ENCODE measurements at regions not wholly inside any gene's neighbourhood (a gene's known extent, or its start where the extent isn't known, plus 50 kb on each side); places are given as distances from the start of the nearest gene placed in this dataset.

DNA sequence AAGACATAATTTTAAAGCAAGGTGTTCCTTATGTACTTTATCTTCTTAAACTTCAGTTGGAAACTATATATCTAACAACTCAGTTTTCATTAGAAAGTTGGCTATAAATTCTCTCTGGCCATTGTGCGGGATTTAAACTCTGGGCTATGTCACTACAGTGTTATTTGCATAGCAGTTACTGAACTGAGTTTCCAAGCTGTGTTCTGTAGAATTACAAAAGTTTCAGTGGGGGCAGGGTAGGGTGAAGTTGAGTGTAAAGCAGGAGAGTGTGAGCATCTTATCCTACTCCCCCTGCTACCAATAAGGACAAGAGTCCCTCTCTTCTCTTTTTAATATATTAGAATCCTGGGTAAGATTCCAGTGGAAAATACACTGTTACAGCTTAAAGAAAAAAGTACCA is 254.5 kb upstream of the SLITRK2 start:
- no peak overlapping the region for H3K4me3 ChIP-seq
- no peaks in the 10 kb centered on the region for H3K4me1 ChIP-seq
- intact Hi-C loops (cut with micrococcal nuclease) = no loop called here
- no peak overlapping the region for H3K27ac ChIP-seq (replicated peaks)
- H3K9me3 ChIP-seq (replicated peaks) = no peaks in the 10 kb centered on the region
- TF ChIP-seq, protein P1, sequence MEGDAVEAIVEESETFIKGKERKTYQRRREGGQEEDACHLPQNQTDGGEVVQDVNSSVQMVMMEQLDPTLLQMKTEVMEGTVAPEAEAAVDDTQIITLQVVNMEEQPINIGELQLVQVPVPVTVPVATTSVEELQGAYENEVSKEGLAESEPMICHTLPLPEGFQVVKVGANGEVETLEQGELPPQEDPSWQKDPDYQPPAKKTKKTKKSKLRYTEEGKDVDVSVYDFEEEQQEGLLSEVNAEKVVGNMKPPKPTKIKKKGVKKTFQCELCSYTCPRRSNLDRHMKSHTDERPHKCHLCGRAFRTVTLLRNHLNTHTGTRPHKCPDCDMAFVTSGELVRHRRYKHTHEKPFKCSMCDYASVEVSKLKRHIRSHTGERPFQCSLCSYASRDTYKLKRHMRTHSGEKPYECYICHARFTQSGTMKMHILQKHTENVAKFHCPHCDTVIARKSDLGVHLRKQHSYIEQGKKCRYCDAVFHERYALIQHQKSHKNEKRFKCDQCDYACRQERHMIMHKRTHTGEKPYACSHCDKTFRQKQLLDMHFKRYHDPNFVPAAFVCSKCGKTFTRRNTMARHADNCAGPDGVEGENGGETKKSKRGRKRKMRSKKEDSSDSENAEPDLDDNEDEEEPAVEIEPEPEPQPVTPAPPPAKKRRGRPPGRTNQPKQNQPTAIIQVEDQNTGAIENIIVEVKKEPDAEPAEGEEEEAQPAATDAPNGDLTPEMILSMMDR (IDR thresholded peaks at IDR 0.05; ENCODE audit: borderline replicate concordance) = no peak
- H3K36me3 ChIP-seq = no peaks in the 10 kb centered on the region
- no peak for DNase-seq
- no peaks in the 10 kb centered on the region for H3K27me3 ChIP-seq (ENCODE audit: low read depth)

DNA sequence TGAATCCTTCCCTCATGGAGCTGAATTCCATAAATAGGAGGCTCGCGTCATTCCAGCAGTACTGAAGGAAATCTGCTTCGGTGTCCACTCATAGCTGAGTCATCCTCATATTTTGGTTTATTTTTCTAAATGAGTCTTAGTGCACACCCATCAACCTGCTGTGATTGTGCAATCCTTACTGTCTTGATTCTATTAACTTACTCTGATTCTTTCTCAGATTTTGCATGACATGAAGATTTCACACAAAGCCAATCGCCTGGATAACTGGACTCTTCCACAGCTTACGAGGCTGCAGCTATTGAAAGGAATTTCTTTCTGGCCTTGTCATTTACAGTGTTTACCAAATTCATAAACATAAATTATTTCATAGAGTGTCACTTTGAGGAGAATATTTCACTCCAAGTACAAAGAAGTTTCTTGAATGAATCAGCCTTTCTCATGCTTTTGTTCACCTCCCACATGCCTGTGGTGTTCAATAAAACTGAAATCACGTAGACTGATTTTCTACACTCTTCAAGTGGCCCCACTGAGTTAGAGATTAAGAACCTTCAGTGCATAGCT is 207.6 kb upstream of the SLITRK2 start:
- intact Hi-C loops (cut with micrococcal nuclease) = no loop called here
- DNase-seq = no peak
- Histone ChIP-seq H3K4me3 (no peak overlapping the region), H3K36me3 (no peaks in the 10 kb centered on the region), H3K4me1 (no peaks in the 10 kb centered on the region), H3K9me3 (replicated peaks) (no peaks in the 10 kb centered on the region), H3K27me3 (ENCODE audit: low read depth) (no peaks in the 10 kb centered on the region), H3K27ac (replicated peaks) (no peak overlapping the region)
- TF ChIP-seq, protein P1 (IDR thresholded peaks at IDR 0.05; ENCODE audit: borderline replicate concordance) = no peak

DNA sequence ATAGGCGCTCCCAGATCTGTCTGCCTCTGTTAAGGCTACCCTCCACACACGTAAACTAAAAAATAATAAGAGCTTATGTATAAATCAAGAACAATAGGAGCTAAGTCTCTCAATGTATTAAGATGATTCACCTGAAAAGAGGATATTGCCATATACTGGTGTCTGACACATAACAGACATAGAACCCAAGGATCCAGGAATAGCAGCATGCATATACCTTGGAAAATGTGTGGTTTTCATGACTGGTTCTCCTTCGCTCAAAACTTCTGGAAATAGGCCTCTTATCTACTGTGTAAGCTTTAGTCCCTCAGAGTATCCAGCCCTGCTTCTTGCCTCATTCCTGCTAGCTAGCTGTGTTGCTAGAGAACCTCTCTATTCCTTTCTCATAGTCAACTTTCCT is 203.7 kb upstream of the SLITRK2 start:
- intact Hi-C loops (cut with micrococcal nuclease) = no loop called here
- H3K36me3 ChIP-seq = no peaks in the 10 kb centered on the region
- H3K9me3 ChIP-seq (replicated peaks) = no peaks in the 10 kb centered on the region
- H3K4me3 ChIP-seq = no peak overlapping the region
- no peak for DNase-seq
- H3K4me1 ChIP-seq = no peaks in the 10 kb centered on the region
- H3K27ac ChIP-seq (replicated peaks) = no peak overlapping the region
- TF ChIP-seq, protein P1 (IDR thresholded peaks at IDR 0.05; ENCODE audit: borderline replicate concordance) = no peak
- no peaks in the 10 kb centered on the region for H3K27me3 ChIP-seq (ENCODE audit: low read depth)

DNA sequence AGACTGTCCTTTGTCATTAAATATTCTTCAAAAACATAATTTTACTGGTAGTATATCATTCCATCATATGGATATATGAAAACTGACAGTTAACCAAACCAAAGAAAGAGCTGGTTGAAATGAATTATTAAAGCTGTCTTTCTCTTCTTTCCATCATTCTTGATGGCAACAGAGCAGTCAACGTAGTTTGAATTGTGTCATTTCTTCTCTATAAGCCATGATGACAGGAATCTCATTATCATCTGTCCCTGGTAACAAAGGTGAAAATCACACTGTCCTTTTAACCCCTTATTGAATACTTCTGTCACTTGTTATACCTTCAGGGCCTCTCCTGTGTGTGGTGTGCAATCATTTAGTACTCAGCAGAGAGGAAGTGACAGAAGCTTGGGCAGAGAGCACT is 197.0 kb upstream of the SLITRK2 start:
- no peak for DNase-seq
- TF ChIP-seq, protein P1 (IDR thresholded peaks at IDR 0.05; ENCODE audit: borderline replicate concordance) = no peak
- intact Hi-C loops (cut with micrococcal nuclease) = no loop called here
- H3K27me3 ChIP-seq (ENCODE audit: low read depth) = no peaks in the 10 kb centered on the region
- no peaks in the 10 kb centered on the region for H3K36me3 ChIP-seq
- H3K9me3 ChIP-seq (replicated peaks) = no peaks in the 10 kb centered on the region
- no peaks in the 10 kb centered on the region for H3K4me1 ChIP-seq
- H3K27ac ChIP-seq (replicated peaks) = no peak overlapping the region
- no peak overlapping the region for H3K4me3 ChIP-seq

DNA sequence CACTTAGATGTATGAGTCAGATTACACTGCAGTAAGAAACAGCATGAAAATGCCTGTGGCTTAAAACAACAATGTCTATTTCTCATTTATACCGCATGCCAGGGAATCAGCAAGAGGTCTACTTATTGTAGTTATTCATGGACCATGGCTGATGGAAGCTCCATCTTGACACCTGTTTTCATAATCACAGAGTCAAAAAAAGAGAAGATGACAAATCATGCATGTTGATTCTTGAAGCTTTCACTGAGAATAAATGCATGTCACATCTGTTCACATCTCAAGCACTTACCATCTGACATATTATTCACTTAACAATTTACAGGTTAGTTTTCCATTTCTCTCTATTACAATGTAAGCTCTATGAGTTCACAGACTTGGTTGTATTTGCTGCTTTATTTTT is 194.2 kb upstream of the SLITRK2 start:
- intact Hi-C loops (cut with micrococcal nuclease) = no loop called here

More for the DNA sequence above, 194.2 kb upstream of the SLITRK2 start:
- Histone ChIP-seq H3K4me3 (no peak overlapping the region), H3K27me3 (ENCODE audit: low read depth) (no peaks in the 10 kb centered on the region), H3K27ac (replicated peaks) (no peak overlapping the region), H3K9me3 (replicated peaks) (no peaks in the 10 kb centered on the region), H3K4me1 (no peaks in the 10 kb centered on the region), H3K36me3 (no peaks in the 10 kb centered on the region)
- DNase-seq = no peak
- TF ChIP-seq, protein P1 (IDR thresholded peaks at IDR 0.05; ENCODE audit: borderline replicate concordance) = no peak
